H9 (cell line): ENCODE measurements at regions not wholly inside any gene's neighbourhood (a gene's known extent, or its start where the extent isn't known, plus 50 kb on each side); places are given as distances from the start of the nearest gene placed in this dataset.

ENCODE experiments used
- DNase-seq: peaks from one replicate; pipeline ENCODE4 v3.0.0-alpha.2; 2017
- H2AFZ ChIP-seq: one replicate; pipeline ENCODE4 v1.6.1; 2013; ENCODE audit warnings: mild to moderate bottlenecking, low read length, control low read depth, moderate library complexity
- H2AK5ac ChIP-seq: 2 replicates; pipeline ENCODE4 v1.6.1; 2013; ENCODE audit warnings: low read length, control low read depth, mixed read lengths; ENCODE audit not compliant: insufficient read length
- H2BK120ac ChIP-seq: one replicate; pipeline ENCODE4 v1.6.1; 2013; ENCODE audit warnings: low read depth, mild to moderate bottlenecking, low read length, control low read depth, inconsistent platforms; ENCODE audit not compliant: poor library complexity, severe bottlenecking
- H2BK12ac ChIP-seq: 2 replicates; pipeline ENCODE4 v1.6.1; 2013; ENCODE audit warnings: low read length, control low read depth, mixed read lengths, low read depth; ENCODE audit not compliant: insufficient read length
- H2BK15ac ChIP-seq: 2 replicates; pipeline ENCODE4 v1.6.1; 2013; ENCODE audit warnings: low read depth, low read length, control low read depth
- H2BK20ac ChIP-seq: one replicate; pipeline ENCODE4 v1.6.1; 2013; ENCODE audit warnings: low read depth, mild to moderate bottlenecking, low read length, control low read depth, inconsistent platforms; ENCODE audit not compliant: poor library complexity, severe bottlenecking
- H2BK5ac ChIP-seq: 2 replicates; pipeline ENCODE4 v1.6.1; 2013; ENCODE audit warnings: low read length, control low read depth, mixed read lengths; ENCODE audit not compliant: insufficient read length
- H3K14ac ChIP-seq: 2 replicates; pipeline ENCODE4 v1.6.1; 2013; ENCODE audit warnings: low read length, control low read depth; ENCODE audit not compliant: insufficient read depth
- H3K18ac ChIP-seq: 2 replicates; pipeline ENCODE4 v1.6.1; 2013; ENCODE audit warnings: low read depth, mild to moderate bottlenecking, mixed read lengths, low read length, control low read depth; ENCODE audit not compliant: insufficient read length
- H3K23ac ChIP-seq: 2 replicates; pipeline ENCODE4 v1.6.1; 2013; ENCODE audit warnings: low read length, control low read depth, mixed read lengths, low read depth; ENCODE audit not compliant: insufficient read length
- H3K23me2 ChIP-seq: 2 replicates; pipeline ENCODE4 v1.6.1; 2013; ENCODE audit warnings: low read depth, mild to moderate bottlenecking, mixed read lengths, low read length, control low read depth; ENCODE audit not compliant: insufficient read length, poor library complexity, severe bottlenecking
- H3K27ac ChIP-seq: 2 replicates; pipeline ENCODE4 v1.5.1; 2013; ENCODE audit warnings: low read length, control low read depth, mixed read lengths, low read depth; ENCODE audit not compliant: insufficient read length
- H3K27me3 ChIP-seq: 2 replicates; pipeline ENCODE4 v1.6.1; 2013; ENCODE audit warnings: low read length, control low read depth, inconsistent platforms; ENCODE audit not compliant: insufficient read depth
- H3K4ac ChIP-seq: 2 replicates; pipeline ENCODE4 v1.6.1; 2013; ENCODE audit warnings: low read depth, mild to moderate bottlenecking, control low read depth, inconsistent platforms, low read length, moderate library complexity
- H3K4me1 ChIP-seq: 2 replicates; pipeline ENCODE4 v1.6.1; 2013; ENCODE audit warnings: low read length, control low read depth, inconsistent platforms; ENCODE audit not compliant: insufficient read depth
- H3K4me2 ChIP-seq: 2 replicates; pipeline ENCODE4 v1.6.1; 2013; ENCODE audit warnings: low read length, control low read depth, mixed read lengths; ENCODE audit not compliant: insufficient read length, insufficient read depth
- H3K56ac ChIP-seq: 2 replicates; pipeline ENCODE4 v1.6.1; 2013; ENCODE audit warnings: low read depth, mild to moderate bottlenecking, mixed read lengths, low read length, control low read depth; ENCODE audit not compliant: insufficient read length
- H3K79me1 ChIP-seq: 2 replicates; pipeline ENCODE4 v1.6.1; 2013; ENCODE audit warnings: low read depth, mild to moderate bottlenecking, moderate library complexity, low read length, control low read depth, inconsistent platforms; ENCODE audit not compliant: insufficient read depth, poor library complexity, severe bottlenecking
- H3K79me2 ChIP-seq: 2 replicates; pipeline ENCODE4 v1.6.1; 2013; ENCODE audit warnings: low read length, control low read depth, inconsistent platforms; ENCODE audit not compliant: insufficient read depth
- H3K9ac ChIP-seq: 2 replicates; pipeline ENCODE4 v1.6.1; 2013; ENCODE audit warnings: low read length, control low read depth, mixed read lengths; ENCODE audit not compliant: insufficient read length; ENCODE audit errors: extremely low read depth
- H3K9me3 ChIP-seq: one replicate; pipeline ENCODE4 v1.6.1; 2013; ENCODE audit warnings: low read depth, low read length, inconsistent platforms; ENCODE audit not compliant: control insufficient read depth
- H3T11ph ChIP-seq: one replicate; pipeline ENCODE4 v1.6.1; 2013; ENCODE audit warnings: mild to moderate bottlenecking, low read length, control low read depth, inconsistent platforms
- H4K20me1 ChIP-seq: one replicate; pipeline ENCODE4 v1.6.1; 2013; ENCODE audit not compliant: control insufficient read depth, insufficient read length, insufficient read depth
- H4K5ac ChIP-seq: 2 replicates; pipeline ENCODE4 v1.6.1; 2013; ENCODE audit warnings: low read depth, mild to moderate bottlenecking, mixed read lengths, low read length, control low read depth; ENCODE audit not compliant: insufficient read length
- H4K8ac ChIP-seq: replicated peaks from 2 replicates; pipeline ENCODE4 v1.6.1; 2013; ENCODE audit warnings: low read length, control low read depth, mixed read lengths, low read depth; ENCODE audit not compliant: insufficient read length
- H4K91ac ChIP-seq: 2 replicates; pipeline ENCODE4 v1.6.1; 2013; ENCODE audit warnings: low read depth, mild to moderate bottlenecking, moderate library complexity, mixed read lengths, low read length, control low read depth; ENCODE audit not compliant: insufficient read length
- H3K27ac Mint-ChIP-seq, 3 experiments: 2 replicates in 2 of 3; 3 replicates in 1 of 3; pipeline ENCODE4 v1.8.0; 2020 to 2021; ENCODE audit warnings: mixed read lengths in 3 of 3, mild to moderate bottlenecking in 1 of 3, moderate library complexity in 1 of 3
- H3K27me3 Mint-ChIP-seq: 2 replicates; pipeline ENCODE4 v1.8.0; 2021; ENCODE audit warnings: low read depth, mild to moderate bottlenecking, moderate library complexity, mixed read lengths
- H3K36me3 Mint-ChIP-seq, 3 experiments: 2 replicates in 2 of 3; 3 replicates in 1 of 3; pipeline ENCODE4 v1.8.0; 2020 to 2021; ENCODE audit warnings: low read depth in 3 of 3, mixed read lengths in 3 of 3; ENCODE audit not compliant: insufficient read depth in 1 of 3
- H3K4me1 Mint-ChIP-seq, 2 experiments: 2 replicates each; pipeline ENCODE4 v1.8.0; 2020; ENCODE audit warnings: mixed read lengths in 2 of 2
- H3K4me3 Mint-ChIP-seq, 2 experiments: 2 replicates in 1 of 2; 3 replicates in 1 of 2; pipeline ENCODE4 v1.8.0; 2020 to 2021; ENCODE audit warnings: mild to moderate bottlenecking in 2 of 2, mixed read lengths in 2 of 2, moderate library complexity in 1 of 2
- H3K9me3 Mint-ChIP-seq, 2 experiments: 2 replicates in 1 of 2; 3 replicates in 1 of 2; pipeline ENCODE4 v1.8.0; 2020; ENCODE audit warnings: mild to moderate bottlenecking in 2 of 2, mixed read lengths in 2 of 2, moderate library complexity in 1 of 2
- CTCF ChIP-seq: fragments of 200-600 bp; sonication (generic); conservative IDR thresholded peaks from 3 replicates; pipeline ENCODE4 v1.8.0; 2021; ENCODE audit warnings: antibody characterized with exemption, mild to moderate bottlenecking

GRCh38 chr5:58148254-58148775 lies 311.6 kb downstream of the PLK2 start:
- Histone ChIP-seq H4K20me1 (no peaks in the 10 kb centered on the region), H3K79me2 (no peaks in the 10 kb centered on the region), H3K9ac (no peak overlapping the region), H3K27ac (no peak overlapping the region), H2BK15ac (no peak overlapping the region), H3T11ph (no peak overlapping the region), H2BK120ac (no peak overlapping the region), H3K56ac (no peak overlapping the region), H2BK12ac (no peak overlapping the region), H3K23me2 (no peaks in the 10 kb centered on the region), H4K91ac (no peak overlapping the region), H4K8ac (no peak overlapping the region), H3K14ac (no peak overlapping the region), H2AK5ac (no peak overlapping the region), H4K5ac (no peak overlapping the region), H3K4me2 (no peak overlapping the region), H3K4me1 (no peaks in the 10 kb centered on the region), H2BK20ac (no peak overlapping the region), H3K18ac (no peak overlapping the region), H3K27me3 (no peaks in the 10 kb centered on the region), H2AFZ (no peak overlapping the region), H3K79me1 (no peaks in the 10 kb centered on the region), H3K9me3 (no peaks in the 10 kb centered on the region), H3K23ac (no peak overlapping the region), H2BK5ac (no peak overlapping the region), H3K4ac (no peak overlapping the region)
- no peaks in the 10 kb centered on the region for H3K27me3 Mint-ChIP-seq
- no peaks in the 10 kb centered on the region for H3K4me1 Mint-ChIP-seq
- H3K27ac Mint-ChIP-seq, result no peak overlapping the region
- H3K36me3 Mint-ChIP-seq, result no peaks in the 10 kb centered on the region; a peak in 2 of 7 replicates
- no peak overlapping the region for H3K4me3 Mint-ChIP-seq
- TF ChIP-seq CTCF, result no peak
- peaks cover 0 to 2% of the 10 kb centered on the region in 2 experiments; a peak in 3 of 5 replicates for H3K9me3 Mint-ChIP-seq
- no peak for DNase-seq
